ENCODE measurements at regions not wholly inside any gene's neighbourhood (a gene's known extent, or its start where the extent isn't known, plus 50 kb on each side); places are given as distances from the start of the nearest gene placed in this dataset.

GRCh38 chr1:239711768-239712167 lies 325.4 kb downstream of the CHRM3 start:
- Histone ChIP-seq H3K9me3 (no peaks in the 10 kb centered on the region), H3K36me3 (no peaks in the 10 kb centered on the region), H3K4me3 (no peak overlapping the region), H3K27me3 (no peaks in the 10 kb centered on the region), H3K27ac (no peak overlapping the region), H3K4me1 (peaks cover 0 to 25% (median 0%) of the 10 kb centered on the region in 3 donors)
- no peak for TF ChIP-seq POLR2A (IDR thresholded peaks at IDR 0.05)
- no peak for TF ChIP-seq EP300 (IDR thresholded peaks at IDR 0.05)
- TF ChIP-seq, protein P1, sequence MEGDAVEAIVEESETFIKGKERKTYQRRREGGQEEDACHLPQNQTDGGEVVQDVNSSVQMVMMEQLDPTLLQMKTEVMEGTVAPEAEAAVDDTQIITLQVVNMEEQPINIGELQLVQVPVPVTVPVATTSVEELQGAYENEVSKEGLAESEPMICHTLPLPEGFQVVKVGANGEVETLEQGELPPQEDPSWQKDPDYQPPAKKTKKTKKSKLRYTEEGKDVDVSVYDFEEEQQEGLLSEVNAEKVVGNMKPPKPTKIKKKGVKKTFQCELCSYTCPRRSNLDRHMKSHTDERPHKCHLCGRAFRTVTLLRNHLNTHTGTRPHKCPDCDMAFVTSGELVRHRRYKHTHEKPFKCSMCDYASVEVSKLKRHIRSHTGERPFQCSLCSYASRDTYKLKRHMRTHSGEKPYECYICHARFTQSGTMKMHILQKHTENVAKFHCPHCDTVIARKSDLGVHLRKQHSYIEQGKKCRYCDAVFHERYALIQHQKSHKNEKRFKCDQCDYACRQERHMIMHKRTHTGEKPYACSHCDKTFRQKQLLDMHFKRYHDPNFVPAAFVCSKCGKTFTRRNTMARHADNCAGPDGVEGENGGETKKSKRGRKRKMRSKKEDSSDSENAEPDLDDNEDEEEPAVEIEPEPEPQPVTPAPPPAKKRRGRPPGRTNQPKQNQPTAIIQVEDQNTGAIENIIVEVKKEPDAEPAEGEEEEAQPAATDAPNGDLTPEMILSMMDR (IDR thresholded peaks at IDR 0.05) = no peak
- TF ChIP-seq POLR2AphosphoS5 (IDR thresholded peaks at IDR 0.05) = no peak
- ATAC-seq = no peak
- whole genome bisulfite sequencing, 2 donors (ENCODE audit: low coverage in 1 of 2) = 100% methylated on average over 1 of the region's 1 CpG; no CpG with 5 or more reads in 1 of the 2 donors

- WGBS, 2 donors (ENCODE audit: low coverage in 1 of 2) = 34 to 48% methylated on average over 7 to 8 of the region's 8 CpGs
- no peaks in the 10 kb centered on the region for H3K36me3 ChIP-seq
- H3K4me1 ChIP-seq = peaks cover 0 to 58% (median 7%) of the 10 kb centered on the region in 3 donors
- H3K27me3 ChIP-seq = no peaks in the 10 kb centered on the region
- no peak overlapping the region for H3K4me3 ChIP-seq
- H3K27ac ChIP-seq = peak overlapping the region; percentile 40 to 73 (median 66)
- TF ChIP-seq POLR2A (IDR thresholded peaks at IDR 0.05) = no peak
- TF ChIP-seq, protein P1 (IDR thresholded peaks at IDR 0.05) = no peak
- TF ChIP-seq POLR2AphosphoS5 (IDR thresholded peaks at IDR 0.05) = no peak
- TF ChIP-seq EP300 (IDR thresholded peaks at IDR 0.05) = no peak
- no peak for ATAC-seq
- H3K9me3 ChIP-seq = no peaks in the 10 kb centered on the region
These were observed 330.9 kb downstream of the CHRM3 start for GRCh38 chr1:239717097-239717917.

DNA sequence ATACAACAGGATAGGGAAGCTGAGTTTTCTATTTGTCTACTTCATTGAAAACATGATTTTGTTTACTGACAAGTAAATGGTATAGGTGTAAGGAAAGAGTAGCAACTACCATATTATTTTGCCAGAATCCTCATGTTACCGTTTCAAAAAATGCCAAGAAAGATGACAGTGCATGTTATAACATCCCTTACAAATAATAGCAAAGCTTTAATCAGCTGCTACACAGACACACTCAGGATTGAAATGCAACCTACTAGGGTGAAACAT lies 331.5 kb downstream of the CHRM3 start:
- ATAC-seq = no peak
- no peaks in the 10 kb centered on the region for H3K9me3 ChIP-seq
- no peak for TF ChIP-seq EP300 (IDR thresholded peaks at IDR 0.05)
- no peak for TF ChIP-seq POLR2A (IDR thresholded peaks at IDR 0.05)
- TF ChIP-seq, protein P1 (IDR thresholded peaks at IDR 0.05) = no peak
- no peaks in the 10 kb centered on the region for H3K36me3 ChIP-seq
- H3K27me3 ChIP-seq = no peaks in the 10 kb centered on the region
- H3K27ac ChIP-seq = peak overlapping the region; percentile 40 to 73 (median 66)
- H3K4me3 ChIP-seq = no peak overlapping the region
- 20 to 36% methylated on average over 1 of the region's 1 CpG for WGBS, 2 donors (ENCODE audit: low coverage in 1 of 2)
- H3K4me1 ChIP-seq = peaks cover 0 to 55% (median 7%) of the 10 kb centered on the region in 3 donors

GRCh38 chr1:239718571-239718970 lies 332.2 kb downstream of the CHRM3 start:
- TF ChIP-seq, protein P1 (IDR thresholded peaks at IDR 0.05) = no peak
- no peak for TF ChIP-seq EP300 (IDR thresholded peaks at IDR 0.05)
- TF ChIP-seq POLR2A (IDR thresholded peaks at IDR 0.05) = no peak
- no peak for TF ChIP-seq POLR2AphosphoS5 (IDR thresholded peaks at IDR 0.05)
- no peaks in the 10 kb centered on the region for H3K9me3 ChIP-seq
- H3K4me3 ChIP-seq = no peak overlapping the region
- H3K27ac ChIP-seq = peak overlapping the region; percentile 32 to 73 (median 66)
- no peaks in the 10 kb centered on the region for H3K27me3 ChIP-seq
- H3K36me3 ChIP-seq = no peaks in the 10 kb centered on the region
- no peak for ATAC-seq
- H3K4me1 ChIP-seq = peaks cover 0 to 49% (median 7%) of the 10 kb centered on the region in 3 donors
- WGBS, 2 donors (ENCODE audit: low coverage in 1 of 2) = 43 to 82% methylated on average over 1 of the region's 1 CpG

DNA sequence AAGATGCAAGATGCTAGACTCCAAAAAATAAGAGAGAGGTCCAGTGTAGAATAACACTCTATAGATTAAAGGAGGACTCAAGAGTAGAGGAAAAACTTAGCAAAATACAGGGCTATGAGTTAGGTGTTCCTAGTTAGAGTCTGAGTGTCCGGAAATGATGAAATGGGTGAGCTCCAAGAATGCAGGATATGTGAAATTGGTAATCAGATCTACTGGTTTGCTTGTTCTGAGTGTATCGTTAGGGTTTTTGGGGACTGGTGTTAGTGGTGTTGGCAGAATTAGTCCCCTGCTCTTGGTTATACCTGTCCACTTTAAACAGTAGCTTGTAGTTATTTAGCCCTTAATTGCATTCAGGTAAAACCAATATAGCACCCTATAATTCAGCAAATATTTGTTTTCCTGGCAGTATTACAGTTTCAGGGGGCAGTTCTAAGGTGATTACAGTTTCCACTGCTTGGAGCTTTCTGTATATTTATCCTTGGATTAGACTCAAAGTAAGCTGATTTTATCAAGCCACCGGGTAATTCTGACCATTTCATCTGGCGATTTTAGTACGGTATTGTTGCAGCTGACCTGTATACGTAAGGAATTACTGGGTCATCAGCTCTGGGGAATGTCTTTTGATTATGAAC lies 332.7 kb downstream of the CHRM3 start:
- H3K27ac ChIP-seq = peak overlapping the region; percentile 32 to 73 (median 52)
- no peak for ATAC-seq
- H3K4me3 ChIP-seq = no peak overlapping the region
- H3K9me3 ChIP-seq = no peaks in the 10 kb centered on the region
- peaks cover 0 to 53% (median 7%) of the 10 kb centered on the region in 3 donors for H3K4me1 ChIP-seq
- H3K36me3 ChIP-seq = no peaks in the 10 kb centered on the region
- 63 to 68% methylated on average over 6 of the region's 6 CpGs for WGBS, 2 donors (ENCODE audit: low coverage in 1 of 2)
- TF ChIP-seq EP300 (IDR thresholded peaks at IDR 0.05) = no peak
- TF ChIP-seq, protein P1 (IDR thresholded peaks at IDR 0.05) = no peak
- no peak for TF ChIP-seq POLR2A (IDR thresholded peaks at IDR 0.05)
- no peak for TF ChIP-seq POLR2AphosphoS5 (IDR thresholded peaks at IDR 0.05)
- H3K27me3 ChIP-seq = no peaks in the 10 kb centered on the region
